NCI-H1436 (cell line): ENCODE measurements at regions not wholly inside any gene's neighbourhood (a gene's known extent, or its start where the extent isn't known, plus 50 kb on each side); places are given as distances from the start of the nearest gene placed in this dataset.
A peak's percentile ranks its signal among the peaks of the same experiment; 100 is the strongest.
"Not testable (repeated sequence)": the region's sequence is repeated elsewhere in the genome, so short reads cannot be mapped to it uniquely, and the experiment has no call there.

ENCODE experiments used
- DNase-seq: peaks from one replicate; lab custom pipeline; 2025; lab: John Stamatoyannopoulos, UW

DNA sequence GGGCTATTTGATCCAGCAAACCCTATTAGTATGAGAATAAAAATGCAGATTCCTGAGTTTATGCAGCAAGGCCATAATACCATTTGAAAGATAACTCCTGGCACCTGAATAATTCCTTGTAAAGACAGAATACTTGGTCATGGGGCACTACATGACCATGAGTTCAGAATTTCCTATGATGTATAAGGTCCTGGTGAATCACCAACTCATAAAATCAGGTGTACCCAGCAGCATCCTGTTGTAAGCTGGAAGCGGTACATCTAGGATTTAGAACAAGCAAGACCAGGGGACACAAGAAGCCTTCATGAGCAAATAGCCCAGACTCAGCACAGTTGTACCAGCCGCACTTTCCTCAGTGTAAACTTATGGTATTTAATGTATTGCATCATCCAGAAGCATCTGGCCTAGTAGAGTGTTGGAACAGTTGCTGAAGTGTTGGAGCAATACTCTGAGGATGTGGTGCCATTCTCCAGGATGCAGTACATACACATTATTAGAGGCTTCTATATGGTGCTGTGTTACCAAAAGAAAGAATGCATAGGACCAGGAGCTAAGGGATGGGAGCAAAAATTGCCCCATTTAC lies 233.4 kb downstream of the SQOR start:
- no peak for DNase-seq

DNA sequence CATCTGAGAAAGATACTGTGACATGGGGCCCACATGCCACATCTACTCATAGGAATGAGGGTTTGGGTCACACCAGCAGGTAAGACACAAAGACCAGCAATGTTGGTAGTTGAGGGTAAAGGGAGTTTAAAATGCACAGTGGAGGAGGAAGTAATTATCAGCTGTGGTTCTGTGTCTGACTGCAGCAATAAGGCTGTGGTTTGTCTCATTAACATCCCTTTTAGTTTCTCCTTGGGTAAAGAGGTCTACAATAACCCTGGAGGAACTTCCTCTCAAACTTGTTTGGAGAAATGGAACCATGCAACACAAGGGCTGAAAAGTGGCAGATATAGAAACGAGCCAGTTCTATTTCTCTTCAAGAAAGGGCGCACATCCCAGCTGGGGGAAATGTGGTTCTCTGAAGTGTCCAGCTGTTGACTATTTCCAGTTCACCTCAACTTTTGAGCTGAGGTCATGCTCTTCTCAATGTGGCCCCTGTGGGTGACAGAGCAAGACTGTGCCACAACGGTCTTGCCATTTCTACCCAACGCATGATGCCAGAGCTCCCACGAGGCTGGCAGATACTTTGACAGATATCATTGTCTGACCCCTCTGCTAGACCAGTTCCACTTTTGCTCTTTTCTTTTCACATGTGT lies 234.3 kb downstream of the SQOR start:
- no peak for DNase-seq

DNA sequence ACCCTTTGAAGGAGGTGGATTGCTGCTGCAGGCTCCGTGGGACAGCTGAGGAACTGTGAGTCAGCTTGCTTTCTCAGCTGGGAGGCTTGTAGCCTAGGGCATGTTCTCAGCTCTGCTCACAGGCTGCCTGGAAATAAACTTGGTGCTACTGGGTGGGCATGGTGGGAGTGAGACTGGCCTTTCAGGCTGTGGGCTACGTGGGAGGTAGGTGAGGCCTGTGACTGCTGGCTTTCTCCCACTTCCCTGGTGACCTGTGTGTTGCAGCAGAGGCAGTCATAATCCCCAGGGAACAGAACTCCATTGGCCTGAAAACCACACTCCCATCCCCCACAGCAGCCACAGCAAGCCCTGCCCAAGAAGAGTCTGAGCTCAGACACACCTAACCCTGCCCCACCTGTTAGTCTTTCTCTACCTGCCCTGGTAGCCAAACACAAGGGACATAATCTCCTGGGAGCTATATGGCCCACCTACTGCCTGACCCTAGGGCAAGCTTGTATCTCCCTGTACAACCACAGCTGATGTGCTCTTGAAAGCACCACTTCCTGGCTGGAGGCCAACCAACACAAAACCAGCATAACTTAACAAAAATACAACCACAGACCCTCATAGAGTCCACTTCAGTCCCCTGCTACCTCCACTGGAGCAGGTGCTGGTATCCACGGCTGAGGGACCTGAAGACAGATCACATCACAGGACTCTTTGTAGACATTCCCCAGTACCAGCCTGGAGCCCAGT lies 236.5 kb downstream of the SQOR start:
- DNase-seq: no peak

DNA sequence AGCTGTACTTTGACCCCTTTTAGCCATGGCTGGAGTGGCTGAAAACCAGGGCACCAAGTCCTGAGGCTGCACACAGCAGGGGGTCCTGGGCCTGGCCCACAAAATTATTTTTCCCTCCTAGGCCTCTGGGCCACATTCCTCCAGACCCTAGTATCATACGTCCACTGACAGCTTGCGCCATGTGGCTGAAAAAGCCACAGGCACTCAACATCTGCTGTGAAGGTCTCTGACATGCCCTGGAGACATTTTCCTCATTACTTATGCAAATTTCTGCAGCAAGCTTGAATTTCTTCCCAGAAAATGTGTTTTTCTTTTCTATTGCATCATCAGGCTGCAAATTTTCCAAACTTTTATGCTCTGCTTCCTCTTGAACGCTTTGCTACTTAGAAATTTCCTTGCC lies 239.0 kb downstream of the SQOR start:
- DNase-seq: no peak

DNA sequence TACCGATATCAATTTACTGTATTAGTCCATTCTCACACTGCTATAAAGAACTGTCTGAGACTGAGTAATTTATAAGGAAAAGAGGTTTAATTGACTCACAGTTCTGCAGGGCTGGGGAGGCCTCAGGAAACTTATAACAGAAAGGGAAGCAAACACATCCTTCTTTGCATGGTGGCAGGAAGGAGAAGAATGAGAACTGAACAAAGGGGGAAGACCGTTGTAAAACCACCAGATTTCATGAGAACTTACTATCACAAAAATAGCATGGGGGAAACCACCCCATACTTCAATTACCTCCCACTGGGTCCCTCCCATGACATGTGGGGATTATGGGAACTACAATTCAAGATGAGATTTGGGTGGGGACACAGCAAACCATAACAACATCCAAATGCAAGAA lies 239.7 kb downstream of the SQOR start:
- not testable (repeated sequence) for DNase-seq

DNA sequence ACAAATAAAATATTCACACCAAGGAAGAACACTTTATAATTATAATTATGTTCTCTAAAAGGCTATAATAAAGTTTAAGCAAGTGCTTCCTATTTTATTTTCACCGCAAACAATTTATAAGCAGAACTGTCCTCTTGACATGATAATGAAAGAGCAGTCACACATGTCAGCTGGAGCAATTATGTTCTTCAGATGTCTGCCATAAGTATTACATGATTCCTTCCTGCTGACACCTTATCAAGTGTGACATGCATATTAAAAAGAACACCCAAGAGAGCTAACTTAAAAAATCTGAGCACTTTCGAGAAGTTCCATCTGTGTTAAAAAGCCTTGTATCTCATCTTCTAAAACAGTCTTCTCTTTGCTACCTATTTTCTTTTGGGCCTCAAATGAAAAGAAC lies 249.5 kb downstream of the SQOR start:
- DNase-seq: peak; percentile 4

DNA sequence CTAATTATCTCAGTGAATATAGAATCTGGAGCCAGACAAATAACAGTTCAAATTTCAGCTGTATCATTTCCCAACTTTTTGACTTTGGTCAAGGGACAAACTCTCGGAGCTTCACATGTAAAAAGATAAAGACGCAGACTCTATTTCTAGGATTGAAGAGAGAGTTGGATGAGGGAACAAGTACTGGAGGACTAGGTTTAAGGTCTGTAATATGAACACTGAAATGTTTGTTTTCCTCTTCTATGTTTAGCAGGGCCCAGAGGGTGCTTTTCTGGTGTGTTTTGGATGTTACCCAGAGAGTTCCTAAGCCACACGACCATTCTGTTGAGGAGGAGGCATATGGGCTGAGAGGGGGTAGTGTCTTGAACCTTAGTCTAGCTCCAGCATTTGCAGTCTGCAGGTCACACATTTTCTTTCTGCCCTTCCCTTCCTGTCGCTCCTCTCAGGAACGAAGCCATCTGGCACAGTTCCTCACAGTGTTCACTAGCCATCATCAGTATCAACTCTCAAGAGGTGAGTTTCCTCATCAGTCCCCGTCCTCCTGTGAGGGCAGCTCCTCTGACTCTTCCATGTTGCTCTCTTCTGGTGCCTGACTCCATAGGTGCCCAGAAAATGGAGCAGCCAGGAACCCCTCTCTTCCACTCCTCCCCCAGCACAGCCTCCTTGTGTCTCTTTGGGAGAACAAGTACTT lies 250.1 kb downstream of the SQOR start:
- DNase-seq: no peak

DNA sequence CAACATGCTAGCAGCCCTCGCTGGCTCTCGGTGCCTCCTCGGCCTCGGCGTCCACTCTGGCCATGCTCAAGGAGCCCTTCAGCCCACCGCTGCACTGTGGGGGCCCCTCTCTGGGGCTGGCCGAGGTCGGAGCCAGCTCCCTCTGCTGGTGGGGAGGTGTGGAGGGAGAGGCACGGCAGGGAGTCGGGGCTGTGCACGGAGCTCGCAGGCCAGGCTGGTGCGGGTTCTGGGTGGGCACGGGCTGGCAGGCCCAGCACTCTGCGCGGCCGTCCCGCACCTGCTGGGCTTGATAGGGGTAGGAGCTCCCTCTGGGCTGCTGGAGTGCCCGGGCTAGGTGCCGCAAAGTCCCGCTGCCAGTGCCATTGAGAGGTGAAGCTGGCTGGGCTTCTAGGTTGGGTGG lies 251.0 kb downstream of the SQOR start:
- no peak for DNase-seq

DNA sequence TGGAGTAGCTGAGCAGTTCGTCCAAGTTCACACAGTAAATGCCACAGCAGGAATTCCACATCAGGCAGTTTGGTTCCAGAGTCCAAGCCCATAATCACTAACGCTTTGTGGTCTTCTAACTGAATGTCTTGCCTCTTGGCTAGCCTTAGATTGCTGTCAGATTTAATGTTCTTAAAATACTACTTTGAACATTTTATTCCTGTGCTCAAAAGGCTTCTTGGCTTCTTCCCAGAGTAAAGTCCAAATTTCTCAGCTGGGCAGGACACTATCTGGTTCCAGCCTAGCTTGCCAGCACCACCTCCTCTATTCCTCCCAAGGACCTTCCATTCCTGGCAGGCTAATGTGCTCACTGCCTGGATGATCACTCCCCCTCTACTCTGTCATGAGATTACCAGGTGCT lies 256.9 kb downstream of the SQOR start:
- DNase-seq: no peak

DNA sequence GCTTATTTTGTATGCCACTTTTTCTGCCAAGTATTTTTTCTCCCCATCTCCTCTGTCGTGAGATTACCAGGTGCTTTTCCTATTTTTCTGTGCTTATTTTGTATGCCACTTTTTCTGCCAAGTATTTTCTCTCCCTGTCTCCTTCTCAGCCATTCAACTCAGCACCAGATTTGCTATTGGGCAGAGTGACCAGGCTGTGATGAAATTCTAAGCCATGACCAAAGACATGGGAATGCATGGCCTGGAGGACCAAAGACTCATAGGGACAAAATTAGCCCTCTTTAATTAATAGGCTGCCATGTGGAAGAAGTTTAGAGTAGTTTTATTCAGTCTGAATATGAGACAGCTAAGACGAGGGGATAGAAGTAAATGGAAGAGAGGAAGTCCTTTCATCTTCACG lies 257.4 kb downstream of the SQOR start:
- DNase-seq: no peak

DNA sequence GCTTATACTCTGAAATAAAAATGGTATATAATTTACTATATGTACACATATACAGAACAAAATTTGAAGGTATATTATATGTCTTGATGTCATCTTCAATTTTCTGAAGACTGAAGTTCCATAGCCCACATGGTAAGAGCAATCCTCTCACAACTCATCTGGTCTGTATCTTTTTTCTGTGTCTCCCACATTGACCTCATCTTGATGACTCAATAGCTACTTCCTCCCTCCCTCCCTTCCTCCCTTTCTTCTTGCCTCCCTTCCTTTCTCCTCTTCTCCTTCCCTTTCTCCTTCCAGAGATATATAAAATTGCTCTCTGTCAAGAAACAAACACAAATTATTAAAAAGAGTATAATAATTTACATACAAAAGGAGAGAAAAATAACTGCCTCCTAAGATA lies 268.5 kb downstream of the SQOR start:
- DNase-seq: no peak

DNA sequence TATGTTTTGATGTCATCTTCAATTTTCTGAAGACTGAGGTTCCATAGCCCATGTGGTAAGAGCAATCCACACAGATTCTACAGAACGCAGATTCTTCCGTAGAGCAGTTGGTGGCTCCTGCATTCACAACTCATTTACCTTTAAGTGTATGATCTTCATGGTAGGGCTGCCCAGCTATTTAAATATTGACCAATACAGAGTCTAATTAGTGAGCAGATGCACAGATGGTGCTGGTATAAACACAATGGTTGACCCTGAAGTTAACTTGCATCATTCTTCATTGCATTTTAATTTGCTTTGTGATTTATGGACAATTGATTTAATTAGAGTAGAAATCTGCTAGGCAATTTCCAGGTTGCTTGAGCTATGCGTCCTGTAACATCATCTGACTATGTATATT lies 269.2 kb downstream of the SQOR start:
- no peak for DNase-seq

DNA sequence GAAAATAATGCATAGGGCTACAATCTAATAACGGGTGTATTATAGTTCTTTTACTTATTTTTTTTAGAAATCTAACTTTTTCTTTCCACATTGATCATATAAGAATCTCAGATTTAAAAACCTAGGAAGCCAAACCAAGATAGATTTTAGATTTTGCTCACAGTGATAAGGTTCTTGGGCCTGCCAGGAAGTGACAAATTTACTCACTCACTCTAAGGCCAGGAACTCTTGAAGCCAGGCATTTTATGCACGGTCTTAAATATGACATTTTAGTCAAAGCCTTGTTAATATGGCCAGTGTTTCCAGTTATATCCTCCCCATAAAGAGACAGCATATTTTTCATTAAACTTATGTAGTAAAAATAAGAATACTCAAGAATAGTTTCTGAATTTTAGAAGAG lies 271.4 kb downstream of the SQOR start:
- no peak for DNase-seq

DNA sequence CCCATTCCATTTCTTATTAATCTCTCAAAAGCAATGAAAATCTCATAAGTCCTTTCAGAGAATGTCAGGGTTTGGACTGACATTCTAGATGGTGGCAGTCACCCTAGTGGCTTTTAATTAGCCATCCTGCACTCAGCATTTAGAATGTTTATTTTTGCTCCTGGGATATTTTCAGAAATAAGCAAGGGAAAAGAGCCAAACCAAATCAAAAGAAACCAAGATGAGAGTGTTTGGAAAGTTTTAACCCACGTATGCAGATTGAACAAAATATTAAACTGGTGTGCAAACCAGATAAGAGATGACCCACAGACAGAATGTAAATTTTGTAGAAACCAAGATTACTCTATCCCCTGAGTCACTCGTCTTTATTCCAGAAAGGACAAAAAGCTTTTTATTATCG lies 275.8 kb downstream of the SQOR start:
- no peak for DNase-seq

DNA sequence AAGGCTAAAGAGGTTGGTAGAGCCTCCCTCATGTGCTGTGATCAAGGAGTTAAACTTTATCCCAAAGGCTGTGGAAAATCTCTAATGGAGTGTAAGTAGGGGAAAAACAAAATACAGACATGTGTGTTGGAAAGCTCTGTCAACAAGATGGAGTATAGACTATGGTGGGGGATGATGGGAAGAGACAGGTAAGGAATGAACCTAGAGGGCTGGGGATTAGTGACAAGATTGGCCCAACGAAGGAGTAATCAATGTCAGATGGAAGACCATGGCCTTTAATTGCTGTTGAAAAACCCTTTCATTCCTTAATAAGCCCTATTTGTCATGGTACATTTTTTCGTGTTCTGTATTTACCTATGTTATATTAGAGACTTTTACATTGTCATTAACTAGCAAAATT lies 278.6 kb downstream of the SQOR start:
- no peak for DNase-seq

DNA sequence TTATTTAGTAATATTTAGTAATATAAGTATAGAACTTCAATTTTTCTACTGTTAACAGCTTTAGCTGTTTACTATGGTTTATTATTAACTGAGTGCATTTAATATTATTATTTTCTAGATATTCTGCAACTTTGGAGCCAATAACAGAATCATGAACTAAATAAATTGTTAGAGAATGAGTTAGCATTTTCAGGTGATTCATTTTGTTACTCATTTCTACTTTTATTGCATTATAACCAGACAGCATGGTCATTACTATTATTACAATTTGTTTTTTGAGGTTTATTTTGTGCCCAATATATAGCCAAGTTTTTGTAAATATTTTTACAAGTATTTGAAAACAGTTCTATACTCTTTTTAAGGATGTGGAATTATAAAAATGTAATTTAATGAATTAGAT lies 279.6 kb downstream of the SQOR start:
- no peak for DNase-seq

DNA sequence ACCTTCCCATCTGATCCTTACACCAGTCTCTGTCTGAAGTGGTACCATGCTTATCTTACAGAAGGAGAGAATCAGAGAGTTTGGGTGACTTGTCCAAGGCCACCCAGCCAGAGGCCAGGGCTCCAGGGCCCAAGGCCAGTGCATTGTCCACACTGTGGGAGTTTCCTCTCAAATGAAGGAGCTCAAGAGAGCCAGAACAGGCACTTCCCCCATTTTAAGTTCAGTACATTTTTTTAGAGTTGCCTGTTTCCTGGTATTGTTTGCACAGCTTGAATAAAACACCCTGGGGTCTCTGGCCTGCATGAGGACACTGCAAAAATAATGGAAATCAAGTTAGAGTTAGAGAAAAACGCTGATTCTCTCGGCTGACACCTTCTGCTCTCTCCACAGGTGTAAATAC lies 284.0 kb downstream of the SQOR start:
- no peak for DNase-seq

DNA sequence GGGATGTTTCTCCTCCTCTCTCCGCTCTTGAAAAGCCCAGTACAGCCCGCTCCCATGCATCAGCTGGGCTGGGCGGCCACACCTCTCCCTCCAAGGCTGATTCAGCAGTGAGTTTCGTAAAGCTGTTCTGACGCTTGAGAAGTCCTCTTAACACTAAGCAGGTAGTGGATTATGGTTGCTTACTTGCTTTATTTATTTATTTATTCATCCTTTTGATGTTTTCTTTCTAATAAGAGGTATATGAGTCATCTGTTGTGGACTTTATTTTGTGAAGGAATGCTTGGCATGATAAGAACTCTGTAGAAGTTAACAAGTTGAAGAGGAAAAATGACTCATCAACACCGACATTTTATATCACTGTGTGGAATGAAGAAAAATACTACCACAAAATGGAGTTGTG lies 285.0 kb downstream of the SQOR start:
- DNase-seq: no peak

DNA sequence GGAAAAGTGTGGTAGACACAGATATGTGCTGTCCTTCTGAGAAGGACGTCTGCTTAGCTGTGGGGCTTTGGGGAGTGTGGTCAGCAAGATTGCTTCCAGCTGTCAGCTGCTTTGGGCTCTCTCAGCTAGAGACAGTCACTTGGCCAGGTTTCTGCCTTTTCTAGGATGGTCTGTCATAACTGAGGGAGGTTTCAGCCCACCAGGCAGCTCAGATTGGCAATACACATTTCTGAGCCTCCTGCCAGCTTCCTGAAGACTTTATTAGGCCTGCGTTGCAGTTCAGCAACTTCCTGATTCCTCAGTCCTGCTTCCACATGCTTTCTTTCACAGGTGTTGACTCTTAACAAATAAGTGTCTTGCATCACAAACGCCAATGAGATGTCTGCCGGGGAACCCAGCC lies 286.5 kb downstream of the SQOR start:
- no peak for DNase-seq

DNA sequence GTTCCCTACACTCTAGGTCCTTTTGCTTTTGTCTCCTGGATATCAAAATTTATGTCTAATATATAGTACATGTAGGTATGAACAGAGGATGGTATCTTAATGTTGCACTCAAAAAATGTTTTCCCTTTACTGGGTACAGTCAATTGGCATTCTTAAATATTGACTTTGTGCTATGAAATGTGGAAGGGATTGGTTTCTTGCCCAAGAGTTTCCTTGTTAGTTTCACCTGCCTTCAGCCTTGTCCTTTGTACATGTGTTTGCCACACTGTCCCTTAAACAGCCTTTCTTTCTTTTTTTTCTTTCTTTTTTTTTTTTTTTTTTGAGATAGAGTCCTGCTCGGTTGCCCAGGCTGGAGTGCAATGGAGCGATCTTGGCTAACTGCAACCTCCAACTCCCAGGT lies 287.1 kb downstream of the SQOR start:
- no peak for DNase-seq

DNA sequence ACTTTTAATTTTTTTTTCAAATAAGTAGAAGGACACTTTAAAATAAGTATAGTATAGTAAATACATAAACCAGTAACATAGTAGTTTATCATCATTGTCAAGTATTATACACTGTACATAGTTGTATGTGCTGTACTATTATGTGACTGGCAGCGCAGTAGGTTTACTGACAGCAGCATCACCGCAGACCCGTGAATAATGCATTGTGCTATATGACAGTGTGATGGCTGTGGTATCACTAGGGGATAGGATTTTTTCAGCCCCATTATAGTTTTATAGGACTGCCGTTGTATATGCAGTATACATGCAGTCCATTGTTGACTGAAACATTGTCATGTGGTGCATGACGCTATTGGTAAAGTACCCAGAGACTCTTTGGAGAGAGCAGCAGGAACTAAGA lies 306.5 kb downstream of the SQOR start:
- DNase-seq: no peak

DNA sequence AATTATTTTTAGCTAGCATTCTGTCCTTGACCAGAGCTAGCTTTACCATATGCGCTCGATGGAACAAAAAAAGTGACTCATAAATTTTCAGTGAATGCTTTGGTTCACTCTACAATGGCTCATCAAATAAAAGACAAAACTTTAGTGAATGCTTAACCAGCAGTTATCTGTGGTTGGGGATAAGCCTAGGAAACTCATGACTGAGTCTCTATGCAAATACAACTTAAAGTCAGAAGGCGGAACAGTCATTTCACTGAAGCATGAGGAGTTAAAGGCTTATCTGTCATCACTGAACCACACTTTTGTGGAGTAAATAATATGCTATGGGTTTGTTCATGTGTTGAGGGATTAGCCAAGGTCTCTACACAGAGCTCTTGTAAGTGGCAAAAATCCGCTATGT lies 308.4 kb downstream of the SQOR start:
- DNase-seq: no peak

DNA sequence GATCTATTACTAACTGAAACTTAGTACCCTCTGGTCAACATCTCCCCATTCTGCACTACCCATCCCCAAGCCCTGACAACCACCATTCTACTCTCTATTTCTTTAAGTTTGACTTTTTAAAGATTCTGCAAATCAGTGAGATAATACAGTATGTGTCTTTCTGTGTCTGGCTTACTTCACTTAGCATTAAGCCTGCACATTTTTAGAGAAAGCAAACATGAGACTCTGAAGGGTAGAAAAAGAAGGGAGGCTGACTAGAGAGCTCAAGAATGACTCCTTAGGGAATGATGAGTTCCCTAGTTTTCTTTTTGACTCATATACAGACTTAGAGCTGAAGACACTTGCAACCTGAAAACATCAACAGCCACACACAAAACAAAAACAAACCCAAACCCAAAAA lies 311.3 kb downstream of the SQOR start:
- DNase-seq: no peak
